Activated CD4-positive, alpha-beta memory T cell treated with anti-CD3 and anti-CD28 coated beads for 36 hours (primary cell): ENCODE measurements at regions not wholly inside any gene's neighbourhood (a gene's known extent, or its start where the extent isn't known, plus 50 kb on each side); places are given as distances from the start of the nearest gene placed in this dataset.
"Not testable (repeated sequence)": the region's sequence is repeated elsewhere in the genome, so short reads cannot be mapped to it uniquely, and the experiment has no call there.

Experiments used
- CTCF ChIA-PET: fragments of 350-600 bp; sonication (Branson Sonifier 250); formaldehyde crosslinking; loops from one replicate; lab custom pipeline; 2021; ENCODE audit warnings: antibody characterized with exemption, inconsistent platforms; lab: Charles Lee
- POLR2A ChIA-PET: fragments of 350-600 bp; sonication (Branson Sonifier 250); formaldehyde crosslinking; loops from one replicate; lab custom pipeline; 2021; ENCODE audit warnings: antibody characterized with exemption; lab: Charles Lee
- DNase-seq: peaks from one replicate; pipeline ENCODE4 v3.0.0-alpha.2; 2020
- H3K27ac Mint-ChIP-seq: one replicate; pipeline ENCODE4 v1.8.0; 2021; ENCODE audit warnings: mixed read lengths
- H3K27me3 Mint-ChIP-seq: one replicate; pipeline ENCODE4 v1.8.0; 2021; ENCODE audit warnings: mixed read lengths
- H3K36me3 Mint-ChIP-seq: one replicate; pipeline ENCODE4 v1.8.0; 2021; ENCODE audit warnings: mixed read lengths
- H3K4me1 Mint-ChIP-seq: one replicate; pipeline ENCODE4 v1.8.0; 2021; ENCODE audit warnings: low read depth, mixed read lengths
- H3K4me3 Mint-ChIP-seq: one replicate; pipeline ENCODE4 v1.8.0; 2021; ENCODE audit warnings: mild to moderate bottlenecking, mixed read lengths
- H3K9me3 Mint-ChIP-seq: one replicate; pipeline ENCODE4 v1.8.0; 2021; ENCODE audit warnings: mixed read lengths
- intact Hi-C: fragments of 100-400 bp; cut with micrococcal nuclease; formaldehyde crosslinking; loops from one replicate; pipeline ENCODE4 v1.15.1; 2023

DNA sequence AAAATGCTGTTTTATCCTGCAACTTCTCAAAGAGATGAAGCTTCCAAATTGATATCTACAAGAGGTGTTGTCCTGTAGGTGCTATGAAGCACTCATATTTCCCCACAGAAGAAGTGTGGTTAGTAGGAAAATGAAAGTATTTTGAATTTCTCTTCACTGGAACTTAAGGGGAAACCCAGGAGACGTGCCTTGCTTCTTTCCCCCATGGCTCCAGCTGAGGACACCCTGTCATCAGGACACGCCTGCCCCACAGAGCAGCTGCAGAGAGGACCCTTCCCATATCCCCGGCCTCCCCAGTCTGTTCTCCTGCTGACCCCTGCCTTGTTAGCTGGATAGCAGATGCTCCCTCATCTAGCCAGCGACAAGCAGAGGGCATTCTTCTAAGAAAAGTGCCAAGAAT, 371.3 kb downstream of the COG6 start:
- Mint-ChIP-seq H3K27ac (peak overlapping the region; percentile 83), H3K4me3 (peak overlapping the region; percentile 64), H3K4me1 (peaks cover 44% of the 10 kb centered on the region), H3K9me3 (no peaks in the 10 kb centered on the region), H3K27me3 (peaks cover 5% of the 10 kb centered on the region), H3K36me3 (no peaks in the 10 kb centered on the region)
- intact Hi-C loops: loop anchor here (1.0 to 10.0 kb wide), 16 partner anchors 34 to 978 kb away; no protein-coding TSS in a partner anchor
- ChIA-PET POLR2A (interaction anchor here (0.8 to 1.3 kb wide), 6 partner anchors 9 to 194 kb away, joined by 3 to 5 read pairs (median 3); no protein-coding TSS in a partner anchor), CTCF (interaction anchor here (1.7 to 3.0 kb wide), 3 partner anchors 76 to 250 kb away, joined by 5 to 19 read pairs (median 12); no protein-coding TSS in a partner anchor)
- DNase-seq: peak; percentile 64

- Mint-ChIP-seq H3K27me3 (peaks cover 5% of the 10 kb centered on the region), H3K4me3 (no peak overlapping the region), H3K9me3 (no peaks in the 10 kb centered on the region), H3K4me1 (peaks cover 44% of the 10 kb centered on the region), H3K27ac (no peak overlapping the region), H3K36me3 (no peaks in the 10 kb centered on the region)
- ChIA-PET POLR2A (interaction anchor here (0.6 kb wide), 1 partner anchor 490 kb away, joined by 3 read pairs; no protein-coding TSS in a partner anchor), CTCF (no interaction called here)
- intact Hi-C loops: loop anchor here (5.0 to 10.0 kb wide), 3 partner anchors 486 to 976 kb away; no protein-coding TSS in a partner anchor
- no peak for DNase-seq
Observed at GRCh38 chr13:40028446-40028845, 373.0 kb downstream of the COG6 start.

DNA sequence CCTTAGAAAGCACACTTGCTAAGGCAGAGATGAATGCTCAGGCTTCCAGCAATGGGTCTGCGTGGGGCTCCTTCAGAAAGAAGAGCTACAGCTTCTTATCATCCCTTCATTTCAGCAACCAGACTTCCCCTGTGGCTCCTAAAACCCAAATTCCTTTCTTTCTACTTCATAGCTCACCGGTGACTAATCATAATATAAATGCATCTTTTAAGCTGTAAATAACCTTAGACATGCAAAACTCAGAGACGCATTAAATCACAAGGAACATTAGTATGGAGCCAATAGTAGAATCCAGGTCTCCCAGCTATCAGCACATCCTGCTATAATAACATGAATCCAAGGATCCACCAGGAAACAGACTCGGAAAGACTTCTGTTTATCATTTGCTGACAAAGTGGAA, 375.6 kb downstream of the COG6 start:
- POLR2A ChIA-PET: no interaction called here
- Mint-ChIP-seq H3K9me3 (no peaks in the 10 kb centered on the region), H3K27ac (no peak overlapping the region), H3K36me3 (no peaks in the 10 kb centered on the region), H3K4me3 (no peak overlapping the region), H3K27me3 (peaks cover 2% of the 10 kb centered on the region), H3K4me1 (peaks cover 22% of the 10 kb centered on the region)
- DNase-seq: no peak
- intact Hi-C loops: no loop called here
- CTCF ChIA-PET: interaction anchor here (0.5 kb wide), 1 partner anchor 749 kb away, joined by 4 read pairs; no protein-coding TSS in a partner anchor

GRCh38 chr13:40039061-40039460, 383.6 kb downstream of the COG6 start:
- ChIA-PET CTCF (no interaction called here), POLR2A (no interaction called here)
- intact Hi-C loops: no loop called here
- Mint-ChIP-seq H3K27me3 (peaks cover 10% of the 10 kb centered on the region), H3K27ac (no peak overlapping the region), H3K4me3 (no peak overlapping the region), H3K9me3 (no peaks in the 10 kb centered on the region), H3K36me3 (no peaks in the 10 kb centered on the region), H3K4me1 (no peaks in the 10 kb centered on the region)
- no peak for DNase-seq

DNA sequence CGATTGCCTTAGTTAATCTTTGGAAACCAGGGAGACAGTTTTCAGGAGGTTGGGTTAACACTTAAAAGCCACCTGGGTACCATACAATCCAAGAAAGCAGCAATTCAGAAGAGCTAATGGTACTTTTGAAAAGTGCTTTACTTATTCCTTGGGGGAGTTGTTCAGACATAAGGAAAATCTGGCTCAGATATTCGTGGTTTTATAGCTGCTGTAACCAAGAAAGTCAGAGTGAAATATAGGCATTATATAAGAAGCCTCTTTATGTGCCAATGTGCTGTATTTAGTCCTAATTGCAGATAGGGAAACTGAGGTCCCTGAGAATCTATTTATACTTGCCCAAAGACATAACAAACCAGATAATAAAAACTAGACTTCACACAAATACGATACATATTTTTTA, 387.5 kb downstream of the COG6 start:
- CTCF ChIA-PET: no interaction called here

GRCh38 chr13:40043764-40044163, 388.3 kb downstream of the COG6 start:
- POLR2A ChIA-PET: no interaction called here
- intact Hi-C loops: no loop called here
- peaks cover 12% of the 10 kb centered on the region for H3K27me3 Mint-ChIP-seq
- no peaks in the 10 kb centered on the region for H3K36me3 Mint-ChIP-seq
- no peak for DNase-seq
- no peak overlapping the region for H3K4me3 Mint-ChIP-seq
- CTCF ChIA-PET: no interaction called here
- H3K9me3 Mint-ChIP-seq: no peaks in the 10 kb centered on the region
- H3K27ac Mint-ChIP-seq: no peak overlapping the region
- H3K4me1 Mint-ChIP-seq: no peaks in the 10 kb centered on the region

More for the DNA sequence above, 387.5 kb downstream of the COG6 start:
- no peak overlapping the region for H3K4me3 Mint-ChIP-seq
- H3K27me3 Mint-ChIP-seq: peaks cover 16% of the 10 kb centered on the region
- intact Hi-C loops: no loop called here
- POLR2A ChIA-PET: no interaction called here
- no peaks in the 10 kb centered on the region for H3K4me1 Mint-ChIP-seq
- H3K27ac Mint-ChIP-seq: no peak overlapping the region
- no peak for DNase-seq
- H3K36me3 Mint-ChIP-seq: no peaks in the 10 kb centered on the region
- H3K9me3 Mint-ChIP-seq: no peaks in the 10 kb centered on the region

- H3K4me3 Mint-ChIP-seq: no peak overlapping the region
- H3K9me3 Mint-ChIP-seq: no peaks in the 10 kb centered on the region
- H3K27me3 Mint-ChIP-seq: peaks cover 9% of the 10 kb centered on the region
- no peak overlapping the region for H3K27ac Mint-ChIP-seq
- no peaks in the 10 kb centered on the region for H3K36me3 Mint-ChIP-seq
- H3K4me1 Mint-ChIP-seq: no peaks in the 10 kb centered on the region
- intact Hi-C loops: no loop called here
- ChIA-PET CTCF (no interaction called here), POLR2A (no interaction called here)
- no peak for DNase-seq
Observed at GRCh38 chr13:40047322-40047771, 391.9 kb downstream of the COG6 start.

GRCh38 chr13:40048551-40048950, 393.1 kb downstream of the COG6 start:
- Mint-ChIP-seq H3K27me3 (peaks cover 7% of the 10 kb centered on the region), H3K27ac (no peak overlapping the region), H3K9me3 (peaks cover 1% of the 10 kb centered on the region), H3K4me3 (no peak overlapping the region), H3K36me3 (no peaks in the 10 kb centered on the region), H3K4me1 (no peaks in the 10 kb centered on the region)
- intact Hi-C loops: no loop called here
- no peak for DNase-seq
- ChIA-PET CTCF (no interaction called here), POLR2A (no interaction called here)

DNA sequence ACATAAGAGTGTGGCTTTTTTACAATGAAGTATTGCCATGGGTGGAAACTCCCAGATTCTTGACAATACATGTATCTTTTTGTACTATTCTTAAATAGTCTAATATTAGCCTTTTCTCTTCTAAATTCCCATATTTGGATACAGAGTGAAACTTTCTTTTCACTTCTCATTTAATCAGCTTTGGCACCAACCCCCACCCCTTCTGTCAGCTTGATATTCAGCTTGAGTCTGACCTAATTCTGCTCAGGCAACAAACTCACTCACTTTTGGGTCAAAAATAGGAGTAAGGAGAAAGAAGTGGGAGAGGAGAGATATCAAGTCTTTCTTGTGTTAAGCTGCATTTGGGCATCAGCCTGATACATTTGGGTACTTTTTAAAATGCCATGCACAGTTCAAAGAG, 397.5 kb downstream of the COG6 start:
- Mint-ChIP-seq H3K4me1 (no peaks in the 10 kb centered on the region), H3K9me3 (peaks cover 5% of the 10 kb centered on the region), H3K27ac (no peak overlapping the region), H3K36me3 (no peaks in the 10 kb centered on the region), H3K4me3 (no peak overlapping the region), H3K27me3 (peaks cover 1% of the 10 kb centered on the region)
- no peak for DNase-seq
- CTCF ChIA-PET: no interaction called here
- intact Hi-C loops: no loop called here
- POLR2A ChIA-PET: no interaction called here

DNA sequence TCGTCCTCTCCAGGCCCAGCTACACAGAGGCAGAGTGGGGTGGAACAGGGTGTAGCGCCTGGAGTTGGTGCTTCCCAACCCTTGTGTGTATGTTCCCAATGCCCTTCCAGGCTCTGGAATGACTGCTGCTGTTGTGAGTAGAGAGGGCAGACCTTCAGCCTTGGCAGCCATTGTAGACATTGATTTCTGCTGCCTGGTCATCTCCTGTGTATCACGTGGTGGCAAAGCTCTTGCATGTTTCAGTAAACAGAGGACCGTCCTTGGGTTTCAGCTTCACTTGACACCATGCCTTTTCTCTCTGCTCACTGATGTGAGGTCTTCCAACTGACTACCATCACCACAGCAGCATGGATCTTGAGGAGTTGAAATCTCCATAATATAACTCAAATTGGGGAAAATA, 397.9 kb downstream of the COG6 start:
- no peak overlapping the region for H3K4me3 Mint-ChIP-seq
- ChIA-PET CTCF (no interaction called here), POLR2A (no interaction called here)
- H3K27ac Mint-ChIP-seq: no peak overlapping the region
- H3K27me3 Mint-ChIP-seq: no peaks in the 10 kb centered on the region
- DNase-seq: no peak
- H3K9me3 Mint-ChIP-seq: peaks cover 5% of the 10 kb centered on the region
- H3K4me1 Mint-ChIP-seq: peaks cover 1% of the 10 kb centered on the region
- no peaks in the 10 kb centered on the region for H3K36me3 Mint-ChIP-seq
- intact Hi-C loops: no loop called here

GRCh38 chr13:40054422-40054821, 399.0 kb downstream of the COG6 start:
- DNase-seq, intact Hi-C loops, H3K9me3 Mint-ChIP-seq: not testable (repeated sequence)

DNA sequence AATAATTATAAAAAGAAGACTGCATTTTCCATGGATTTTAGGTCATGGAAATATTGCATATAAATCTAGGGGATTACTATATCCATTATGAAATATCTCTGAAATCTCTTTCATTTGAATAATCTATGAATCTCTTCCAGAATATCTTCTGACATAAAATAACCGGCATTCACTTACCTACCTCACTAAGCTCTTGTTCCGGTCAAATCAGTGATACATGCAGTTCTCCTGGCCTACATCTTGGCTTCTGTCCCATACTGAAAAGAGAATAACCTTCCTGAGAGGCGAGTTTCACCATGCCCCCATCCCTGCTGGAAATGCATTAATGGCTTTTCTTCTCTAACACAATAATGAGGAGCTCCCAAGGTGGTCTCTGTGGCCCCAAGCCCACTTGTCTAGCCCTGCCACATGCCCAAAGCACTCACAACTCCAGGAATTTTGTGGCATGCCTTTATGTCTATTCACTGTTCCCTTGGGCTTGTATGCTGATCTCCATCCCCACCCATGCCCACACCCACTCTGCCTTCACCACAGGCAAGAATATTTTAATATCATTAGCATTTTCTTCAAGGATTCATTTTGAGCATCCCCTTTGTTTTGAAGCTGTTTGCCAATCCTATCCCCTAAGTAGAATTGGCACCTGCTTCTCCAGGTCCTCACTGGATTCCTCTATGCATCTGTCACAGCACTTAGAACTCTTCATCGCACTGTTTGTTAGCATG, 401.6 kb downstream of the COG6 start:
- CTCF ChIA-PET: interaction anchor here (1.8 kb wide), 1 partner anchor 12 kb away, joined by 7 read pairs; no protein-coding TSS in a partner anchor
- no peak for DNase-seq
- Mint-ChIP-seq H3K27ac (no peak overlapping the region), H3K9me3 (peaks cover 5% of the 10 kb centered on the region), H3K4me3 (no peak overlapping the region), H3K36me3 (no peaks in the 10 kb centered on the region), H3K4me1 (peaks cover 27% of the 10 kb centered on the region), H3K27me3 (no peaks in the 10 kb centered on the region)
- POLR2A ChIA-PET: no interaction called here
- intact Hi-C loops: no loop called here

More at GRCh38 chr13:40054422-40054821, 399.0 kb downstream of the COG6 start:
- H3K27me3 Mint-ChIP-seq, H3K27ac Mint-ChIP-seq, H3K4me3 Mint-ChIP-seq, POLR2A ChIA-PET, CTCF ChIA-PET, H3K36me3 Mint-ChIP-seq: not testable (repeated sequence)
- peaks cover 11% of the 10 kb centered on the region for H3K4me1 Mint-ChIP-seq
